NCI-H2029 treated with DMSO at 0.1 percent for 48 hours (cell line): ENCODE measurements at regions not wholly inside any gene's neighbourhood (a gene's known extent, or its start where the extent isn't known, plus 50 kb on each side); places are given as distances from the start of the nearest gene placed in this dataset.
A peak's percentile ranks its signal among the peaks of the same experiment; 100 is the strongest.

Source experiments
- DNase-seq: peaks from one replicate; lab custom pipeline; 2025; lab: John Stamatoyannopoulos, UW

GRCh38 chr6:40075056-40075590 is 140.9 kb upstream of the MOCS1 start:
- no peak for DNase-seq

- DNase-seq = no peak
Measured at GRCh38 chr6:40074306-40075055, 140.2 kb upstream of the MOCS1 start.

DNA sequence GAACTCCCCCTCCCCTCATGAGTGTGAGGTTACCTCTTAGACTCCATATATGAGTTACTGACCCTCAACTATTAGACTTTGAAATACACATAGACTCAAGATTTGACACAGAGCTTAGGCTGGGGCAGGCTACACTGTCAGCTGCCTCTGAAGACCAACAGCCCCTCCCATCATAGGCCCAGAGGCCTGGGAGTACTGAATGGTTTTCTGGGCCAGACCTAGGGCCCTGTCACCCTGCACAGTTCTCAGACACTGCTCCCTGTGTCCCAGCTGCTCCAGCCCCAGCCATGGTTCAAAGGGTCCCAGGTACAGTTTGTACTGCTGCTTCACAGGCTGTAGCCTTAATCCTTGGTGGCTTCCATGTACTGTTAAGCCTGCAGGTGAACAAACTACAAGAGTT is 132.1 kb upstream of the MOCS1 start:
- no peak for DNase-seq

GRCh38 chr6:40056865-40057264 is 122.6 kb upstream of the MOCS1 start:
- no peak for DNase-seq

- no peak for DNase-seq
Measured at GRCh38 chr6:40054602-40055001, 120.3 kb upstream of the MOCS1 start.

- no peak for DNase-seq
Measured at GRCh38 chr6:40054186-40054585, 119.9 kb upstream of the MOCS1 start.

GRCh38 chr6:40049128-40049527 is 114.9 kb upstream of the MOCS1 start:
- no peak for DNase-seq

GRCh38 chr6:40044196-40044595 is 109.9 kb upstream of the MOCS1 start:
- DNase-seq = no peak

DNA sequence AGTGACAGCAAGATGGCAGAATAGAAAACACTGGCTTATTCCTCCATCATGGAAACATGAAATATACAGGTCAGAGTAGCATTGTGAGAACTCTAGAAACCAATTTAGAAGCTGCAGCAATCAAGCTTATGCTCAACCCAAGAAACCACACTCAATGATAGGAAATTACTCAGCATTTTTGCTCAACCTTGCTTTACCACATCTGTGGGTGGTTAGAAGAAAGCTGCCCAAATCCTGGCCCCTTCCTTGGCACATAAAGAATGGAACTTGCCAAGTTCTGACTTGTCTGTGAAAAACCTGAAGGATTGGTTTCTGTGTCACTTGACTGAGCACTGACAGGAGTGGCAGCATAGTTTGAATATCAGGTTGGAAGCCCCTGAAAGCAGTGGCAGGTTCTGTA is 108.0 kb upstream of the MOCS1 start:
- DNase-seq = no peak

- DNase-seq = no peak
Measured at GRCh38 chr6:40039042-40039441, 104.8 kb upstream of the MOCS1 start.

DNA sequence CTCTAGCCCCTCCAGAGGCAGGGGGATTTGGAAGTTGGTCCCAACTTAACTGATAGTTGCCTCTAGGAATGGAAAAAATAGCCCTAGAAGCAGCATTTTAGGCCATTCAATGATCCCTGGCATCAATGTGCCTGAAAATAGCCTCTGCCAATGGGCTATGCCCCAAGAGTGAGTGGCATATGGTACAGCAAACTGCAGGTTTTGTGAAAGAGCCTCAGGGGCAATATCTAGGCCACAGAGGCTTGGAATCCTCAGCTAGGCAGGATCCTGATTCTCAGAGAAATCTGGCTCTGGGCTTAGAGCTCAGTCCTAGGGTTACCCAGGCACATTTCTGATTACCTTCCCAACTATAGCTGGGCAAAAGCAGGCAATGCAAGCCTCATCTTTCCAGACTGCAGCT is 104.4 kb upstream of the MOCS1 start:
- no peak for DNase-seq

- no peak for DNase-seq
Measured at GRCh38 chr6:40037271-40037670, 103.0 kb upstream of the MOCS1 start.

GRCh38 chr6:40036186-40036585 is 101.9 kb upstream of the MOCS1 start:
- no peak for DNase-seq

DNA sequence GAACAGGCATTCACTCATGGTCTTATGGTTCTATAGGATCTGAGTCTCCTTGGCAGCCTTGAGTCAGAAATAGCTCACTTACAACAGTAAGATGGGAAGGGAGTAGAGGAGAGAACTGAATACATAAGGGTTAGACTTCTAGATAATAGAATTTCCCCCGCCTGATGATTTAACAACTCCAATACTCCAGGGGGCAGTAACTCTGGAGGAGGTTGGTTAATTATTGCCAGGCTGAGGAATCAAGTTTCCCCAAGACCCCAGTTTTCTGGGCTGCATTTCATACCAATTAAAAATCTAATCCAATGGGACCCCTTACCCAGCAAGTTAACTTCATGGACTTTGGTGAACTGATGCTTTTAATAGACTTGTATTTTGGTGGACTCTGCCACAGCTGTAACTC is 94.2 kb upstream of the MOCS1 start:
- DNase-seq = no peak

GRCh38 chr6:40022867-40023266 is 88.6 kb upstream of the MOCS1 start:
- no peak for DNase-seq

DNA sequence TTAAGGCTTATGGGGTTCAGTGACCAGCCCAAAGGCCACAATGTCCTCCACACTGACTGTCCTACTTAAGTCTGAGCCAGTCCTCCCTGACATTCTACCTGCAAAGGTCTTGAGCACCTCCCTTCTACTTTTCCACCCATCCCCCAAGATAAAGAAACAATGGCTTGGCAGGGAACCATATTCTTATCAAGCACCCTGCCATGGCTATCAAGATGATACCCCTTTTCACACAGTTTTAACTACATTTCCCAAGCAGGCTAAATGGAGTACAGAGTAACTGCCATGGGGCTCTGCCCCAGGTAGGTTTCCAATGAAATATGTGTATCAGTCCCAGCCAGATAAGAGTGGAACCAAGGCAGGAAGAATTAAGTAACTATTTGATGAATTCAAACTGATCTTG is 85.9 kb upstream of the MOCS1 start:
- DNase-seq = no peak

- DNase-seq = no peak
Measured at GRCh38 chr6:40015530-40015929, 81.3 kb upstream of the MOCS1 start.

DNA sequence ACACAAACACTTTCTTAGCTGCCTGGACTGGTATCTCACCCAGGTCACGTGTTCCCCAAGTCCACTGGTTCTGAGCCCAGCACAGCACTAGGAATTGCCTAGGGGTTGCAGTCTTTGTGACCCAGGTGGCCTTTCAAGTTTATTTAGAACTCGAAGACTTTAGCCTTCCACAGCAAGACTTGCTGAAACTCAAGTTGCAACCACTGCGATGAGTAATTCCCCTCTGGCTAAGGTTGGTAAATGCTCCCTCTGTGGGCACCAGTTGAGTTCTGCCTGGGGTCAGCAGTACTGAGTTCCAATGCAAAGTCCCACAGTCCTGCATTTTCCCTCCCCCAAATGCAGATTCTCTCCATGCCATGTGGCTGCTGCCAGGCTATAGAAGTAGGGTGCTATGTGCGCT is 77.6 kb upstream of the MOCS1 start:
- DNase-seq = no peak

DNA sequence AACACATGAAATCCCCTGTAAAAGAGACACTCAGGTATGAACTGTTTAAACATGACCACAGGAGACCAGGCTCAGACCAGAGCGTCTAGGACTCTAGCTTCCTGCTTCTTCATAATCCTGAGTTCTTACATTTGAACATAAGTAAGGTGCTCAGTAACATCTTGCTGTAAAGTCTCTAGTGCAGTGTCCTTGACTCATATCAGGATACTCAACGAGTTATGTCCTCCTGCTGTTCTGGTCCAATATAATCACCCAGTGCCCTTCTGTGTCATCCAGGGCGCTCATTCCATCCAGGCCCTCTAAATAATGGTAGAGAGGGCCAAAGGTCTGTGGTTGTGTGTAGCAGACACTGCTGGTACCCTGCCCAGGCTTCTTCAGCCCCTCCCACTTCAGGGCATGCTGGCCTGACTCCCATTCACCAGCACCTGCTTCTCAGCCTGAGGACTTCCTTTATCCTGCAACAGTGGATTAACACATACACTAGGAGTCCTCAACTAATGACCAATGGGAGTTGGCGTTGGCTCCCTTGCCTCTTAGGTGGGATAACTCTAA is 66.8 kb upstream of the MOCS1 start:
- peak; percentile 64 for DNase-seq

DNA sequence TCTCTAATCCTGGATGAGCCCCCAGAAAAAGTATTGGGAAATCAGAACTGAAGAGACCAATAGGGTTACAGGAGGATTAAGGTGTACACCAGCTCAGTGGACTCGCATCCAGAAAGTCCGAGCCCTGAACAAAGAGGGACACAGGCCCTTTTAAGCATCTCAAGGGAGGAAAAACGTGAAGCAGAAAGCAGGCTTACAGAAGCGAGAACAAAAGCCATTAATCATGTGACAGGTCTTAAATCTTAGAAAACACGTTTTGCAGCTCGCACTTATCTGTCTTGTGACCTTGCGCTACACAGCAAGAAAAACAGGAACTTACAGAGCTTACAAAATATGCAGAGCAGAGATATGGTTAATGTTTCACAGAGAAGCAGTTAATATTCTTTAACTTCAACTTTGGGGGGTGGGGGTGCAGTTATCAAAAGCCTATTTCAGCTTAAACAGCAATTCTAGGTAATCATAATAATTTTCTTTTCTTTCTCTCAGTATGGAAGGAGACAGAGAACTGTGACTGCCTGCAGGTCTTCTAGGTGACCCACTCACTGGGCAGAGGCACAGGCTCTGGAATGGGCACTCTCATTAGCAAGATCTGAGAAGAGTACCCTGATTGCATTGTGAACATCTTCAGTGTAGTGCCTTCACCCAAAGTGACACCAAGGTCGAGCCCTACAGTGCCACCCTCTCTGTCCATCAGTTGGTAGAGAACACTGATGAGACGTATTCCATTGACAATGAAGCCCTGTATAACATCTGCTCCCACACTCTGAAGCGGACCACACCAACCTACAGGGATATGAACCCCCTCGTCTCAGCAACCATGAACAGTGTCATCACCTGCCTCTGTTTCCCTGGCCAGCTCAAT is 65.0 kb upstream of the MOCS1 start:
- DNase-seq = no peak

DNA sequence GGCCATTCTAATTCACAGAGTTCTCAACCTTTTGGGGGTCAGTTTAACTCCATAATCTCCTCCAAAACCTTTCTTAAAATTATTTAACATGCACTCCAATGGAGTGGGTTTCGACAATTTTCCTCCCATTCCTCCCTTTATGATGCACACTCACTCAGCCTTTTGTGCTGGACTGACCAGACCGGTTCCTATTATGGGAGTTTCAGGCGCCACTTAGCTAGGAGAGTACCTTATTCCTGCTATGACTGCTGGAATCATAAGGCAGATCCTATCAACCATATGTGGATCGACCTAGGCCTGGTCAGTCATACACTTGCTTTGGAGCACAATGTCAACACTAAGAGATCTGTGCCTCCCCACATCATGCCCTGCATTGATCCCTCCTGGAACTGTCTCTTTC is 63.9 kb upstream of the MOCS1 start:
- peak; percentile 29 for DNase-seq

DNA sequence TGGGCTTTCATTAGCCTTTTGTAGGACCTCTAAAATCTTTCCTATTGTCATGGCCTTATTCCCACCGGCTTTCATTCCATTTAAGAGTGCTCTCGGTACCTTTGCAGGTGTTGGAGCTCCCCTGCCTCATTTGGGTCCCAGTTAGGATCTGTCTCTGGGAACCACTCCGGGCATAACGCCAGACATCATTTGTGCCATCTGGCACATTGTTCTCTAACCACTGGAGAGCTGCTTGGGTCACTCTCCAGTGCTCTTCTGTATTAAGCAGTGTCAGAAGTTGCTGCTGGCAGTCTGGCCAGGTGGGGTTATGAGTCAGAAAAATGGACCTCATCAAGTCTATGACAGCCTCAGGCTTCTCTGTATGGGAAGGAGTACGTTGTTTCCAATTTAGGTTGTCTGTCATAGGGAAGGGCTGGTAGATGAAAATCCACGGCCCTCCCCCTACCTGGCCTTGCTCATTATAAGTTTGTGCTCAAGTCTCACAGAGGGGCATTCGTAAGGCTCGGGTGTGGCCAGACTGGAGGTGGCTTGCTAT is 62.9 kb upstream of the MOCS1 start:
- DNase-seq = peak; percentile 74

GRCh38 chr6:39995633-39996032 is 61.4 kb upstream of the MOCS1 start:
- DNase-seq = no peak
